IPS-20b (cell line): ENCODE measurements at regions not wholly inside any gene's neighbourhood (a gene's known extent, or its start where the extent isn't known, plus 50 kb on each side); places are given as distances from the start of the nearest gene placed in this dataset.

Experiments used
- H3K27ac ChIP-seq: one replicate; pipeline ENCODE4 v1.5.1; 2013; ENCODE audit warnings: low read length
- H3K27me3 ChIP-seq: 2 replicates; pipeline ENCODE4 v1.6.1; 2013; ENCODE audit warnings: mild to moderate bottlenecking, low read length, inconsistent platforms; ENCODE audit not compliant: insufficient read depth
- H3K36me3 ChIP-seq: 2 replicates; pipeline ENCODE4 v1.6.1; 2013; ENCODE audit warnings: low read depth, mild to moderate bottlenecking, inconsistent platforms, low read length, moderate library complexity; ENCODE audit not compliant: insufficient read depth
- H3K4me1 ChIP-seq: 2 replicates; pipeline ENCODE4 v1.6.1; 2013; ENCODE audit warnings: mild to moderate bottlenecking, control low read depth, inconsistent platforms, low read length, moderate library complexity; ENCODE audit not compliant: insufficient read depth
- H3K4me3 ChIP-seq: 2 replicates; pipeline ENCODE4 v1.5.1; 2013; ENCODE audit warnings: mild to moderate bottlenecking, low read length, inconsistent platforms
- H3K9ac ChIP-seq: 2 replicates; pipeline ENCODE4 v1.6.1; 2013; ENCODE audit warnings: low read depth, mild to moderate bottlenecking, inconsistent platforms, low read length, moderate library complexity
- H3K9me3 ChIP-seq: 2 replicates; pipeline ENCODE4 v1.6.1; 2013; ENCODE audit warnings: mild to moderate bottlenecking, low read depth, low read length, inconsistent platforms; ENCODE audit not compliant: insufficient read depth

DNA sequence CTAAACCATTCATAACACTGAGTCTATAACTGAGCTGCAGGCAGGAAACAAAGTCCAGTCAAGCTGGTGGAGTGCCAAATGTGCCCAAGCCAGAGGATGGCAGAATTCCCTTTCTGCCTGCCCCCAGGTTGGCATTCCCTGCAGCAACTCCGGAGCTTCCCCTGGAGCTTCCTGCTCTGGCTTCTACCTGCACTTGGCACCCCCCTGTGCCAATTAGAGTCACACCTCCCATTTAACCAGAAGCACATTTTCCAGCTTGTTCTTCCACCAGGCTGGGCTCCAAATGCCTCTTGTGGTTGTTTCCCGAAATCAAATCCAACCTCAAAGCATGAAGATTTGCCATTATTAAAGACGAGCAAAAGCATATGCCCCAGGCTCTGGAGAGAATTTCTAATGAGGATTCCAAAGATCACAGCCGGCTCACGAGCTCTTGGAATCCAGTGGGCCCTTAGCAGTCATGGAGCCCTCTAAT lies 294.5 kb downstream of the RRAGC start:
- H3K9me3 ChIP-seq: no peaks in the 10 kb centered on the region
- peaks cover 21% of the 10 kb centered on the region for H3K27me3 ChIP-seq
- no peaks in the 10 kb centered on the region for H3K36me3 ChIP-seq
- no peak overlapping the region for H3K27ac ChIP-seq
- H3K4me3 ChIP-seq: no peak overlapping the region
- H3K9ac ChIP-seq: no peak overlapping the region
- H3K4me1 ChIP-seq: peaks cover under 1% of the 10 kb centered on the region; the same call in 1 of the 2 replicates

DNA sequence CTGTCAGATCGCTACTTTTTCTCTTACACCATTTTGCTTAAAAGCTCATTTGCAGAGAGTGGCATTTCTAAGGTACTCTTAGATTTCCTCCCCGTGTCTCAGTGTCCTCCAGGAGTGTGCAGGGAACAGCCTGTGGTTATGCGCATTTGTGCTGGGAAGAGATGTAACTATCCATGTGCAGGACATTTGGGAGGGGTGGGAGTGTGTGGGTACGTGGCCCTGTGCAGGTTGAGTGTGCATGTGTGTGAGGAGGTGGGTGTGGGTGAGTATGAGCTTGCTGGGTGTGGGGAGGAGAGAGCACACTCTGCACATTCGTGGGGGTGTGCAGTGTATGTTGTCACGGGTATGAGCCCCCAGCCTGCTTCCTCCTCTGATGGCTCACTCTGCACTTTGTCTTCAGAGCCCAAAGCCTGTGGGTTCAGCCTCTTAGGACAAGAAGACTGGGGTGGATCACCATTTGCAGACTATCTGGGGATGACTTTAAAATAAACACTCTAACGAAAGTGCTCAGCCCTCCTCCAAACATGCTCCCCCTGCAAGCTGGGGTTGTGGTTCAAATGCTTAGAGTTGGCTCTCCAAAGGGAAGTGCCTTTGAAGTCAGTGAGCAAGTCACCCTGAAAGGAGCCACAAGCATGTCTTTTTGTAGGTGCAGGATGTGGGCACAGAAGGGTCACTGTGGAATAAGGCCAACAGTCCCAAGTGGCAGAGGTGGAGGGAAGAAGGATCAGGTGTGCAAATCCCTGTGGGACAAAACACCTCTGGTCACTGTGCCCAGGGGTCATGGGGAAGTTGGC lies 295.4 kb downstream of the RRAGC start:
- H3K9me3 ChIP-seq: no peaks in the 10 kb centered on the region
- peaks cover 28% of the 10 kb centered on the region for H3K27me3 ChIP-seq
- no peaks in the 10 kb centered on the region for H3K36me3 ChIP-seq
- no peak overlapping the region for H3K27ac ChIP-seq
- H3K9ac ChIP-seq: no peak overlapping the region
- no peak overlapping the region for H3K4me3 ChIP-seq
- H3K4me1 ChIP-seq: peaks cover 7% of the 10 kb centered on the region

GRCh38 chr1:38561725-38562124 lies 297.8 kb downstream of the RRAGC start:
- no peak overlapping the region for H3K4me3 ChIP-seq
- no peak overlapping the region for H3K9ac ChIP-seq
- H3K27ac ChIP-seq: no peak overlapping the region
- peaks cover 31% of the 10 kb centered on the region for H3K27me3 ChIP-seq
- H3K9me3 ChIP-seq: no peaks in the 10 kb centered on the region
- H3K36me3 ChIP-seq: no peaks in the 10 kb centered on the region
- peaks cover 20% of the 10 kb centered on the region for H3K4me1 ChIP-seq

- Histone ChIP-seq H3K9me3 (no peaks in the 10 kb centered on the region), H3K4me1 (peaks cover 20% of the 10 kb centered on the region), H3K27me3 (peaks cover 31% of the 10 kb centered on the region), H3K27ac (no peak overlapping the region), H3K4me3 (no peak overlapping the region), H3K9ac (no peak overlapping the region), H3K36me3 (no peaks in the 10 kb centered on the region)
Measured at GRCh38 chr1:38561110-38561509, 298.5 kb downstream of the RRAGC start.

GRCh38 chr1:38560457-38560856 lies 299.1 kb downstream of the RRAGC start:
- H3K4me1 ChIP-seq: peaks cover 20% of the 10 kb centered on the region
- no peaks in the 10 kb centered on the region for H3K9me3 ChIP-seq
- H3K27ac ChIP-seq: no peak overlapping the region
- H3K9ac ChIP-seq: no peak overlapping the region
- H3K36me3 ChIP-seq: no peaks in the 10 kb centered on the region
- no peak overlapping the region for H3K4me3 ChIP-seq
- H3K27me3 ChIP-seq: peaks cover 30% of the 10 kb centered on the region

- Histone ChIP-seq H3K4me1 (peaks cover 20% of the 10 kb centered on the region), H3K27ac (no peak overlapping the region), H3K4me3 (peak overlapping the region; percentile 57), H3K36me3 (no peaks in the 10 kb centered on the region), H3K27me3 (peaks cover 25% of the 10 kb centered on the region), H3K9me3 (no peaks in the 10 kb centered on the region), H3K9ac (peak overlapping the region; percentile 7; the same call in 1 of the 2 replicates)
Measured at GRCh38 chr1:38559446-38560165, 300.0 kb downstream of the RRAGC start.

GRCh38 chr1:38558500-38559445 lies 300.8 kb downstream of the RRAGC start:
- peak overlapping the region; percentile 57 for H3K4me3 ChIP-seq
- H3K27me3 ChIP-seq: peaks cover 25% of the 10 kb centered on the region
- H3K36me3 ChIP-seq: no peaks in the 10 kb centered on the region
- H3K9ac ChIP-seq: peak overlapping the region; percentile 7; the same call in 1 of the 2 replicates
- H3K4me1 ChIP-seq: peaks cover 20% of the 10 kb centered on the region
- H3K27ac ChIP-seq: peak overlapping the region; percentile 27
- H3K9me3 ChIP-seq: no peaks in the 10 kb centered on the region

DNA sequence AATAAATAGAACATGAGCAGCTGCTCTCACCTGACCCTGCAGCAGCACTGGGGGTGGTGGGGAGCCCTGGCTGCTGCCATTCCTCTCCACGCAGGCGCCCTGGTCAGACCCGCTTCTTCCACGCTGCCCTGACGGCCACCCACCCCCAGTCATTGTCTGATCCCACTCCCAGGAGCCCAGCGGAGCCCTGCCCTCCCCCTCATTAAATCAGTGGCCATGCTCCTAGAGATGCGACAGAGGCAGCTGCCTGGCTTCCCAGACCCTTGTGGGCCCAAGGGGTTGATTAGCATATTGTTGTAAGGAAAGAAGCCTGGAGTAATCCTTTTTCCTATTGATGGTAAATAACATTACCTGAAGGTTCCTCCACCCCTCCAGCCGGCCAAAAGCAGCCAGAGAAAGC lies 301.5 kb downstream of the RRAGC start:
- peaks cover 25% of the 10 kb centered on the region for H3K27me3 ChIP-seq
- H3K27ac ChIP-seq: peak overlapping the region; percentile 27
- H3K4me3 ChIP-seq: peak overlapping the region; percentile 57; the same call in 1 of the 2 replicates

GRCh38 chr1:38555594-38555993 lies 304.0 kb downstream of the RRAGC start:
- no peak overlapping the region for H3K9ac ChIP-seq
- no peak overlapping the region for H3K27ac ChIP-seq
- H3K36me3 ChIP-seq: no peaks in the 10 kb centered on the region
- peaks cover 15% of the 10 kb centered on the region for H3K27me3 ChIP-seq
- H3K4me1 ChIP-seq: peaks cover 20% of the 10 kb centered on the region
- H3K4me3 ChIP-seq: no peak overlapping the region
- H3K9me3 ChIP-seq: no peaks in the 10 kb centered on the region

More for the DNA sequence above, 301.5 kb downstream of the RRAGC start:
- no peaks in the 10 kb centered on the region for H3K9me3 ChIP-seq
- H3K9ac ChIP-seq: peak overlapping the region; percentile 7; the same call in 1 of the 2 replicates
- H3K4me1 ChIP-seq: peaks cover 20% of the 10 kb centered on the region
- no peaks in the 10 kb centered on the region for H3K36me3 ChIP-seq

GRCh38 chr1:38555130-38555529 lies 304.4 kb downstream of the RRAGC start:
- peaks cover 10% of the 10 kb centered on the region for H3K27me3 ChIP-seq
- H3K27ac ChIP-seq: no peak overlapping the region
- no peak overlapping the region for H3K9ac ChIP-seq
- no peaks in the 10 kb centered on the region for H3K36me3 ChIP-seq
- H3K4me3 ChIP-seq: no peak overlapping the region
- peaks cover 20% of the 10 kb centered on the region for H3K4me1 ChIP-seq
- H3K9me3 ChIP-seq: no peaks in the 10 kb centered on the region
